Thoracic aorta (tissue), 2 donors: ENCODE measurements at regions not wholly inside any gene's neighbourhood (a gene's known extent, or its start where the extent isn't known, plus 50 kb on each side); places are given as distances from the start of the nearest gene placed in this dataset.

ENCODE experiments used
- ATAC-seq: fragments of 150-250 bp; one replicate; pipeline ENCODE4 v1.8.0; 2017; ENCODE audit warnings: low read depth; ENCODE audit not compliant: insufficient number of reproducible peaks, low FRiP score
- DNase-seq: peaks from one replicate; pipeline ENCODE4 v3.0.0-alpha.2; 2020; ENCODE audit warnings: low spot score
- H3K27ac ChIP-seq, 2 donors: fragments of 200-600 bp; sonication (generic); 1 replicate in 1 of 2; 2 replicates in 1 of 2; pipeline ENCODE4 v1.5.1; 2016; ENCODE audit warnings: mild to moderate bottlenecking in 2 of 2, moderate library complexity in 2 of 2
- H3K27me3 ChIP-seq: fragments of 200-600 bp; sonication (generic); replicated peaks from 2 replicates; pipeline ENCODE4 v1.6.0; 2016; ENCODE audit warnings: mild to moderate bottlenecking; ENCODE audit not compliant: insufficient read depth
- H3K36me3 ChIP-seq: fragments of 200-600 bp; sonication (generic); one replicate; pipeline ENCODE4 v1.5.1; 2016
- H3K4me1 ChIP-seq, 2 donors: fragments of 200-600 bp; sonication (generic); 1 replicate in 1 of 2; 2 replicates in 1 of 2; pipeline versions ENCODE4 v1.5.1 to v1.6.0; 2016; ENCODE audit warnings: low read depth in 2 of 2, mild to moderate bottlenecking in 1 of 2; ENCODE audit not compliant: control insufficient read depth in 1 of 2
- H3K4me3 ChIP-seq: fragments of 200-600 bp; sonication (generic); 2 replicates; pipeline ENCODE4 v1.5.1; 2016; ENCODE audit warnings: mild to moderate bottlenecking
- H3K9me3 ChIP-seq: fragments of 200-600 bp; sonication (generic); 2 replicates; pipeline ENCODE4 v1.5.1; 2016
- CTCF ChIP-seq: fragments of 200-600 bp; sonication (generic); IDR thresholded peaks from one replicate; pipeline ENCODE4 v1.5.1; 2019; ENCODE audit warnings: antibody characterized with exemption

- DNase-seq = no peak
- H3K4me1 ChIP-seq = peaks cover 39 to 59% of the 10 kb centered on the region in 2 donors
- H3K4me3 ChIP-seq = peak overlapping the region; percentile 28
- ATAC-seq = no peak
- no peaks in the 10 kb centered on the region for H3K9me3 ChIP-seq
- TF ChIP-seq CTCF = no peak
- H3K36me3 ChIP-seq = no peaks in the 10 kb centered on the region
- H3K27ac ChIP-seq = peak overlapping the region; percentile 80 to 97
- no peaks in the 10 kb centered on the region for H3K27me3 ChIP-seq
Observed at GRCh38 chr20:58146746-58147140, 81.7 kb downstream of the ANKRD60 start.

GRCh38 chr20:58146081-58146745 lies 82.2 kb downstream of the ANKRD60 start:
- DNase-seq = no peak
- peak overlapping the region; percentile 28 for H3K4me3 ChIP-seq
- peaks cover 39 to 65% of the 10 kb centered on the region in 2 donors for H3K4me1 ChIP-seq
- peak; percentile 85 for ATAC-seq
- peak overlapping the region; percentile 91 to 97 for H3K27ac ChIP-seq
- H3K27me3 ChIP-seq = no peaks in the 10 kb centered on the region
- no peaks in the 10 kb centered on the region for H3K9me3 ChIP-seq
- TF ChIP-seq CTCF = no peak
- H3K36me3 ChIP-seq = no peaks in the 10 kb centered on the region

- DNase-seq (no peak), ATAC-seq (no peak)
- H3K27ac ChIP-seq = peak overlapping the region; percentile 91 to 97
- H3K27me3 ChIP-seq = no peaks in the 10 kb centered on the region
- H3K4me1 ChIP-seq = peaks cover 39 to 66% of the 10 kb centered on the region in 2 donors
- TF ChIP-seq CTCF = no peak
- peak overlapping the region; percentile 25 for H3K4me3 ChIP-seq
- H3K36me3 ChIP-seq = no peaks in the 10 kb centered on the region
- H3K9me3 ChIP-seq = no peaks in the 10 kb centered on the region
Observed at GRCh38 chr20:58145506-58146080, 82.9 kb downstream of the ANKRD60 start.

GRCh38 chr20:58144096-58144495 lies 84.4 kb downstream of the ANKRD60 start:
- H3K27ac ChIP-seq = peak overlapping the region; percentile 91 to 97
- DNase-seq (no peak), ATAC-seq (no peak)
- no peak for TF ChIP-seq CTCF
- H3K4me3 ChIP-seq = no peak overlapping the region
- peaks cover 26 to 51% of the 10 kb centered on the region in 2 donors for H3K4me1 ChIP-seq
- no peaks in the 10 kb centered on the region for H3K9me3 ChIP-seq
- no peaks in the 10 kb centered on the region for H3K27me3 ChIP-seq
- H3K36me3 ChIP-seq = no peaks in the 10 kb centered on the region

- DNase-seq = no peak
- Histone ChIP-seq H3K4me3 (no peak overlapping the region), H3K27me3 (no peaks in the 10 kb centered on the region), H3K4me1 (peaks cover 21 to 45% of the 10 kb centered on the region in 2 donors), H3K36me3 (no peaks in the 10 kb centered on the region), H3K9me3 (no peaks in the 10 kb centered on the region), H3K27ac (peak overlapping the region; percentile 39 to 97)
- no peak for TF ChIP-seq CTCF
- no peak for ATAC-seq
Observed at GRCh38 chr20:58143531-58143930, 84.9 kb downstream of the ANKRD60 start.
